Superior temporal gyrus (tissue), 1 donor: ENCODE measurements at regions not wholly inside any gene's neighbourhood (a gene's known extent, or its start where the extent isn't known, plus 50 kb on each side); places are given as distances from the start of the nearest gene placed in this dataset.
"Not testable (repeated sequence)": the region's sequence is repeated elsewhere in the genome, so short reads cannot be mapped to it uniquely, and the experiment has no call there.

Experiments
- DNase-seq: peaks from one replicate; pipeline ENCODE4 v3.0.0-alpha.2; 2016; ENCODE audit errors: extremely low spot score

- no peak for DNase-seq
These were observed 63.5 kb downstream of the SPATA31D1 start for GRCh38 chr9:82052081-82052480.

- DNase-seq, result no peak
These were observed 65.9 kb downstream of the SPATA31D1 start for GRCh38 chr9:82054264-82055015.

- no peak for DNase-seq
These were observed 69.2 kb downstream of the SPATA31D1 start for GRCh38 chr9:82057805-82058204.

- DNase-seq, result not testable (repeated sequence)
These were observed 73.2 kb downstream of the SPATA31D1 start for GRCh38 chr9:82061801-82062200.

- no peak for DNase-seq
These were observed 73.7 kb downstream of the SPATA31D1 start for GRCh38 chr9:82062245-82062644.

GRCh38 chr9:82073551-82074543, 85.3 kb downstream of the SPATA31D1 start:
- DNase-seq, result no peak

GRCh38 chr9:82080265-82080664, 91.7 kb downstream of the SPATA31D1 start:
- no peak for DNase-seq

- peak; percentile 27 for DNase-seq
These were observed 92.9 kb downstream of the SPATA31D1 start for GRCh38 chr9:82081496-82081895.

GRCh38 chr9:82082563-82082962, 94.0 kb downstream of the SPATA31D1 start:
- DNase-seq, result no peak

- no peak for DNase-seq
These were observed 100.0 kb downstream of the SPATA31D1 start for GRCh38 chr9:82088591-82088990.

- DNase-seq, result no peak
These were observed 101.5 kb downstream of the SPATA31D1 start for GRCh38 chr9:82090046-82090445.

- no peak for DNase-seq
These were observed 102.5 kb downstream of the SPATA31D1 start for GRCh38 chr9:82091100-82091499.

- no peak for DNase-seq
These were observed 103.0 kb downstream of the SPATA31D1 start for GRCh38 chr9:82091610-82092009.

GRCh38 chr9:82101475-82101874, 112.9 kb downstream of the SPATA31D1 start:
- no peak for DNase-seq

- no peak for DNase-seq
These were observed 115.7 kb downstream of the SPATA31D1 start for GRCh38 chr9:82104252-82104651.

- no peak for DNase-seq
These were observed 117.2 kb downstream of the SPATA31D1 start for GRCh38 chr9:82105729-82106128.

GRCh38 chr9:82106536-82106935, 118.0 kb downstream of the SPATA31D1 start:
- DNase-seq, result no peak

- DNase-seq, result no peak
These were observed 119.9 kb downstream of the SPATA31D1 start for GRCh38 chr9:82108474-82108873.

GRCh38 chr9:82108941-82109340, 120.4 kb downstream of the SPATA31D1 start:
- no peak for DNase-seq

GRCh38 chr9:82109626-82110025, 121.1 kb downstream of the SPATA31D1 start:
- no peak for DNase-seq

- no peak for DNase-seq
These were observed 122.3 kb downstream of the SPATA31D1 start for GRCh38 chr9:82110881-82111280.

- no peak for DNase-seq
These were observed 126.8 kb downstream of the SPATA31D1 start for GRCh38 chr9:82115331-82115730.

GRCh38 chr9:82115900-82116299, 127.3 kb downstream of the SPATA31D1 start:
- no peak for DNase-seq
